NT2/D1 (cell line): ENCODE measurements at regions not wholly inside any gene's neighbourhood (a gene's known extent, or its start where the extent isn't known, plus 50 kb on each side); places are given as distances from the start of the nearest gene placed in this dataset.

Experiments
- DNase-seq: peaks from one replicate; pipeline ENCODE4 v3.0.0-alpha.2; 2011; ENCODE audit warnings: low read depth, low spot score
- H3K27me3 ChIP-seq: 2 replicates; pipeline ENCODE4 v1.6.0; 2011; ENCODE audit warnings: mild to moderate bottlenecking; ENCODE audit not compliant: insufficient read length, insufficient read depth
- H3K36me3 ChIP-seq: 2 replicates; pipeline ENCODE4 v1.6.1; 2011; ENCODE audit warnings: mild to moderate bottlenecking, low read length, mixed read lengths; ENCODE audit not compliant: insufficient read depth, insufficient read length
- H3K4me1 ChIP-seq: 2 replicates; pipeline ENCODE4 v1.5.1; 2011; ENCODE audit not compliant: insufficient read depth, insufficient read length
- H3K4me3 ChIP-seq: 2 replicates; pipeline ENCODE4 v1.5.1; 2011; ENCODE audit warnings: low read depth; ENCODE audit not compliant: insufficient read length
- H3K9ac ChIP-seq: 2 replicates; pipeline ENCODE4 v1.6.0; 2011; ENCODE audit warnings: low read depth; ENCODE audit not compliant: insufficient read length
- H3K9me3 ChIP-seq: 2 replicates; pipeline ENCODE4 v1.5.1; 2011; ENCODE audit warnings: mild to moderate bottlenecking, low read length; ENCODE audit not compliant: insufficient read depth
- SUZ12 ChIP-seq: IDR thresholded peaks from 2 replicates; pipeline ENCODE4 v1.6.1; 2011; ENCODE audit not compliant: insufficient read length, insufficient read depth; ENCODE audit errors: extremely low read depth
- YY1 ChIP-seq: IDR thresholded peaks from 2 replicates; pipeline ENCODE4 v1.6.1; 2011; ENCODE audit not compliant: insufficient read length, insufficient read depth
- ZNF274 ChIP-seq: IDR thresholded peaks from 2 replicates; pipeline ENCODE4 v1.6.1; 2011; ENCODE audit warnings: mild to moderate bottlenecking, low read depth, low read length

DNA sequence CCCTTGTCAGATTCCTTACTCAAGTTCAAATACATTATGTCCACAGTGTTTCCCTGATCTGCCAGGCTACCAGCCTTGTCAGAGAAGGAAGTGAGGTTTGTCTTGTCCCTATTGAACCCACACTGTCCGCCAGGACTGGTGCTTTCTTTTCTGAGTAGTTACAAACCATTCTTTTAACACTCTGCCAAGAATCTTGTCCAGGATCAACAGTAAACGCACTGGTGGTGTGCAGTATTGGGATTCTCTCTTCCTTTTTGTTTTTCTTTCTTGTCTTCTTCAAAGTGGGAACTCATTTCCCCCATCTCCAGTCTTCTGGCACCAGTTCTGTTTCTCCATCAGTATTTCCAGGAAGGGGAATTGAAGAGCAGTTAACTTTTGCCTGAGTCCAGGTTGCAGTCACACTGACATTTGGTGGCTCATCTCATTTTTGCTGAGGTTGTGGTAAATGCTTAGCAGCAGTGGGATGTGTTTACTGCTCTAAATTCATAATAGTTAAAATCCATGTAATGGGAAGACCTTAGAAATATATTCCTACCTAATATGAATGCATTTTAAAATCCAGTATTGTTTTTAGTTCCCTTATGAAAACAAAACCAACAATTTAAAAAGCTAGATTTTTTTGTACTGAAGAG is 295.3 kb downstream of the PRL start:
- H3K9ac ChIP-seq = no peak overlapping the region
- no peak overlapping the region for H3K4me3 ChIP-seq
- H3K4me1 ChIP-seq = no peaks in the 10 kb centered on the region
- DNase-seq = no peak
- H3K36me3 ChIP-seq = no peaks in the 10 kb centered on the region
- no peak for TF ChIP-seq SUZ12
- no peak for TF ChIP-seq YY1
- TF ChIP-seq ZNF274 = no peak
- H3K9me3 ChIP-seq = no peaks in the 10 kb centered on the region
- H3K27me3 ChIP-seq = no peaks in the 10 kb centered on the region

DNA sequence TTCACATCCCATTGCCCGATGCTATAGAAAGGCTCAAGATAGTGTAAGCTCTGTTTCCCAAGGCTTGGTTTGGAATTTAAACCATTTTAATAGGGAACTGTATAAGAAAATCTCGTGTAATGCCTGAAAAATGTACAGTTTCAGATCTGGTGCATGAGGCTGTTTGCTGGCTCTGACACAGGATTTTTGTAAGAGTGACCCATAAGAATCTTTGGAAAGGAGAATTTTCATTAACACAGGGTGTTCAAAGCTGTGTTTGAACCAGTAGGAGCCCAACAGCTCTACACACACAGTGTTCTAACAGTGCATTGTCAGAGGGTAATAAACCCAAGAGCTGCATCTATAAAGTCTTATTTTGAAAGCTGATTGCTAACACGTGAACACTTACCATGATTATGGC is 293.5 kb downstream of the PRL start:
- no peak for TF ChIP-seq SUZ12
- TF ChIP-seq ZNF274 = no peak
- no peaks in the 10 kb centered on the region for H3K36me3 ChIP-seq
- no peak for DNase-seq
- H3K27me3 ChIP-seq = no peaks in the 10 kb centered on the region
- no peaks in the 10 kb centered on the region for H3K4me1 ChIP-seq
- no peaks in the 10 kb centered on the region for H3K9me3 ChIP-seq
- H3K4me3 ChIP-seq = no peak overlapping the region
- H3K9ac ChIP-seq = no peak overlapping the region

- Histone ChIP-seq H3K4me3 (no peak overlapping the region), H3K36me3 (no peaks in the 10 kb centered on the region), H3K9ac (no peak overlapping the region), H3K4me1 (no peaks in the 10 kb centered on the region), H3K9me3 (no peaks in the 10 kb centered on the region), H3K27me3 (no peaks in the 10 kb centered on the region)
- no peak for DNase-seq
- TF ChIP-seq YY1 = no peak
- TF ChIP-seq ZNF274 = no peak
- no peak for TF ChIP-seq SUZ12
Measured at GRCh38 chr6:22006795-22007194, 290.0 kb downstream of the PRL start.

GRCh38 chr6:22007469-22007868 is 289.4 kb downstream of the PRL start:
- DNase-seq = no peak
- no peaks in the 10 kb centered on the region for H3K36me3 ChIP-seq
- no peaks in the 10 kb centered on the region for H3K9me3 ChIP-seq
- no peak overlapping the region for H3K9ac ChIP-seq
- TF ChIP-seq SUZ12 (no peak), ZNF274 (no peak), YY1 (no peak)
- no peaks in the 10 kb centered on the region for H3K4me1 ChIP-seq
- no peaks in the 10 kb centered on the region for H3K27me3 ChIP-seq
- no peak overlapping the region for H3K4me3 ChIP-seq

GRCh38 chr6:22008248-22008836 is 288.5 kb downstream of the PRL start:
- H3K4me1 ChIP-seq = no peaks in the 10 kb centered on the region
- DNase-seq = no peak
- no peaks in the 10 kb centered on the region for H3K36me3 ChIP-seq
- H3K27me3 ChIP-seq = no peaks in the 10 kb centered on the region
- TF ChIP-seq YY1 (no peak), SUZ12 (no peak), ZNF274 (no peak)
- H3K4me3 ChIP-seq = no peak overlapping the region
- no peak overlapping the region for H3K9ac ChIP-seq
- H3K9me3 ChIP-seq = no peaks in the 10 kb centered on the region

GRCh38 chr6:22010102-22010501 is 286.7 kb downstream of the PRL start:
- Histone ChIP-seq H3K36me3 (no peaks in the 10 kb centered on the region), H3K9me3 (no peaks in the 10 kb centered on the region), H3K9ac (no peak overlapping the region), H3K4me3 (no peak overlapping the region), H3K4me1 (no peaks in the 10 kb centered on the region), H3K27me3 (no peaks in the 10 kb centered on the region)
- no peak for TF ChIP-seq YY1
- no peak for TF ChIP-seq ZNF274
- TF ChIP-seq SUZ12 = no peak
- no peak for DNase-seq

DNA sequence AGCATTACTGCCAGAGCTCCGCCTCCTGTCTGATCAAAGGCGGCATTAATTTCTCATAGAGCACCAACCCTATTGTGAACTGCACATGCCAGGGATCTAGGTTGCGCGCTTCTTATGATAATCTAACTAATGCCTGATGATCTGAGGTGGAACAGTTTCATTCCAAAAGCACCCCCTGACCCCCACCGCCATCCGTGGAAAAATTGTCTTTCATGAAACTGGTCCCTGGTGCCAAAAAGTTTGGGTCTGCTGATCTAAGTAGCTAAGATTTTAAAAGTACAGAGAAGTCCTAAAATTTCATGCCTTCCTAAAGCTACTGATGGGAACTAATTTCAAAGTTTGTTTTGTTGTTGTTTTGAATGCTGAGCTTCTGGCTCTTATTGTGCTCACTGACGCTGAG is 281.6 kb downstream of the PRL start:
- Histone ChIP-seq H3K4me1 (no peaks in the 10 kb centered on the region), H3K4me3 (no peak overlapping the region), H3K27me3 (no peaks in the 10 kb centered on the region), H3K36me3 (no peaks in the 10 kb centered on the region), H3K9ac (no peak overlapping the region), H3K9me3 (no peaks in the 10 kb centered on the region)
- no peak for TF ChIP-seq YY1
- TF ChIP-seq SUZ12 = no peak
- TF ChIP-seq ZNF274 = no peak
- no peak for DNase-seq

- TF ChIP-seq YY1 (no peak), SUZ12 (no peak), ZNF274 (no peak)
- no peak overlapping the region for H3K4me3 ChIP-seq
- DNase-seq = no peak
Measured at GRCh38 chr6:22015944-22016343, 280.9 kb downstream of the PRL start.

More at GRCh38 chr6:22015944-22016343, 280.9 kb downstream of the PRL start:
- no peaks in the 10 kb centered on the region for H3K4me1 ChIP-seq
- no peaks in the 10 kb centered on the region for H3K36me3 ChIP-seq
- no peak overlapping the region for H3K9ac ChIP-seq
- no peaks in the 10 kb centered on the region for H3K27me3 ChIP-seq
- no peaks in the 10 kb centered on the region for H3K9me3 ChIP-seq
